Epidermal melanocyte (primary cell): ENCODE measurements at regions not wholly inside any gene's neighbourhood (a gene's known extent, or its start where the extent isn't known, plus 50 kb on each side); places are given as distances from the start of the nearest gene placed in this dataset.

Source experiments
- DNase-seq: peaks from one replicate; pipeline ENCODE4 v3.0.0; 2011; ENCODE audit warnings: low spot score; ENCODE audit not compliant: insufficient read length

DNA sequence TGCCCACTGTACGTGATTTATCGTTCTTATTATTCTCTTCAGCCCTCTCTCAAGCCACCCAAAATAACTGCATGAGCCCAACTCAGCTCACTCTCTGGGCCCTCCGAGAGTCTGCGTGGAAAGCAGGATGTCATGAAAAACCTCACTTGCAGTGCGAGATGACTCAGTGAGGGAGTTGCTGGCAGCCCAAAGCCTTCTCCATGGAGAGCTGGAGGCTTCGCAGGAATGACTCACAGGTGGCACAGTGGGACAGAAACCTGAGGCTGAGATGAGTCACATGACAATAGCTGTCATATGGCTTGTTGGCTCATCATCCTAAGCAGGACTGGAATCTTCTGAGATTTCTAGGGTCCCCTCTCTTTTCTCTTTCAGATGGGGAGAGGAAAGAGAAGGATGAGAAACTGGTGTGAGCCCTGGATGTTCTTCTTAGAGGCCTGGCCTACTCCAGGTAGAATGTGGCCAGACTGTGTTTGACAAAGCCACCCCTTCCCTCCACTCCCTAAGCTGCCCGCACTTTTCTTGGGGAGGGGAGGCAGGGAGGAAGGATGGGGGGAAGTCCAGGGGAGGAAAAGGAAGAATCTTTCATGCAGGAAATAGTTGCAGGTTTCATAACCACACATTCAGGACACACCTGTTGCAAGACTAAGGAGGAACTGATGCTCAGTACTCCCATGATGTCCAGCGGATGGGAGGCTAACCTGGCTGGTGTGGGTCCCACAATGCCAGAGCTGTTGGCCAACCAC, 160.6 kb upstream of the RPL38 start:
- no peak for DNase-seq

GRCh38 chr17:74043976-74044375, 159.5 kb upstream of the RPL38 start:
- no peak for DNase-seq

DNA sequence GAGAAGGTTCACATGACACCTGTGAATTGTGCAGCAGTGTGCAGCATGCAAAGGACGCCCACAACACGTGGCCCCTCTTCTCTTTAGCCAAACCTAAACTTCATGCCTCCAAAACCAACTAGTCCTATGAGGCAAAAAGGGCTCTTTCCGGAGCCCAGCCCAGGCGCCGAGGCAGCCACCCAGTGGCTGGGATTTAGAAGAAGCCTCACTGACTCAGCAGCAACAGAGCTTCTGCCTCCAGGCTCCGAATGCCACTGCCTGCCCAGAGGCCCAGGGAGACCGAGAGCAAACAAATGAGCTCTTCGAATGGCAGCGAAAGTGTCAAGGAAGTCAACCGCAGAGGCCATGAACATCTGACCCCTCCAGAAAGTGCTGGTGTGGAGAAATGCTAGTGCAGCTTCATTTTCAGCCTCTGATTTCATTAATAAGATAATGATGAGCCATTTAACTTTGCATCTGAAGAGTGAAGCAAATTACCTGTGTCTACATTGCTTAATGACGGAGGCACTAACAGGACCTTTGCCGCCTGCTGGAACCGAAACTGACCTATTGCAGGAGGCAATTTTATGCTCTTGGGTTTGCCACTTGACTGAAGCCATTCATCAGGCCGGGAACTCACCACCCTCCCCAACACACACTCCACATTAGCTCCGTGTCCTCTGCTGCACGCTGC, 157.7 kb upstream of the RPL38 start:
- no peak for DNase-seq

DNA sequence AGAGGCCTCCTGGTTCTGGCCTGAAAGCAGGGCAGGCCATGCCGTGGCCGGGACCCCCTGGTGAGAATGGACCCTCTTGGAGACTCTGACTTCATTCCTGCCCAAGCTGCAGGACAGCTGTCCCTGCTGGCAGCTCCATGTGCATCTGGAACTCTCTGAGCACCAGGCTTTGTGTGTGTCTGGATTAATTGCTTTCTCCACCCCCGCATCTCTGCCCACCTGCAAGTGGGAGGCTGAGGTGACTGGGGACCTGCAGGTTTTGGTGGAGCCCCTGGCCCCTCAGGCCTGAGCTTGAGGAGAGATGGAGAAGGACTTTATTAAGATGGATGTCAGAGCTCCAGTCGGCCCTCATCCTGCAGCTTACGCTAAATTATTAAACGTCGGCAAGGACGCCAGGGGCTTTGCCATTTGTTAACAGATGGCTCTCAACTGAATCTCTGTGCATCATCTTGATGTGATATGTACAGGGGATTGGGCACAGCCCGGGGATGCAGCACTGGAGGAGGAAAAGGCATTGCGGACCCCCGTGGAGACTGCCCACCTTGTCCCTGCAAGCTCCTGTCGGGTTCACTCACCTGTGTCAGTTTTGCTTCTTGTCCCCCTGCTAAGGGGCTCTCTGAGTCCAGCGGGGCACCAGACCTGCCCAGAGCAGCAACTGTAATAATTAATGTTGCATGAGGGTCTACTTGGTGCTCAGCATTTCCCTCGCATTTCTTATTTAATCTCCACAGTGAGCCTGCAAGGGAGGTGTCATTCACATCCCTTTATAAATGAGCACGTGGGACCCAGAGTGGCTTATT, 154.1 kb upstream of the RPL38 start:
- DNase-seq: no peak

- DNase-seq: no peak
These were observed 153.5 kb upstream of the RPL38 start for GRCh38 chr17:74049967-74050458.

DNA sequence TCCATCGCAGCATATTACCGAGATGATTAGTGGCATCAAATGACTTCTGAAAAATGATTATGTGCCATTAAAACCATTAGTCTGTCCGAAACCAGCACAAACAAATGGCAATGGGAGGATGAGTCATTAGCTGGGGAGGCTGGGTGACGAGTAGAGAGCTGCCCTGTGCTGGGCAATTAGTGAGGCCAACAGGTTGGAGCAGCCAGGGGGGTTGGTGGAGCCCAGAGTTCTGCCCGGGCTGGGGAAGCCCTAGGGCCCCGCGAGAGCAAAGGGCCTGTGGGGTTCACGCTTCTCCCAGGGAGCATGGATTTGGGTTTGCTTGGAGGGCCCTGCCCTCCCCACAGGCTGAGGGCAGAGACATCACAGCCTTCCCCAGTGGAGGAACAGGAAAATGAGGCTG, 152.1 kb upstream of the RPL38 start:
- DNase-seq: no peak

GRCh38 chr17:74052993-74053711, 150.3 kb upstream of the RPL38 start:
- no peak for DNase-seq

- DNase-seq: no peak
These were observed 149.8 kb upstream of the RPL38 start for GRCh38 chr17:74053712-74054078.

DNA sequence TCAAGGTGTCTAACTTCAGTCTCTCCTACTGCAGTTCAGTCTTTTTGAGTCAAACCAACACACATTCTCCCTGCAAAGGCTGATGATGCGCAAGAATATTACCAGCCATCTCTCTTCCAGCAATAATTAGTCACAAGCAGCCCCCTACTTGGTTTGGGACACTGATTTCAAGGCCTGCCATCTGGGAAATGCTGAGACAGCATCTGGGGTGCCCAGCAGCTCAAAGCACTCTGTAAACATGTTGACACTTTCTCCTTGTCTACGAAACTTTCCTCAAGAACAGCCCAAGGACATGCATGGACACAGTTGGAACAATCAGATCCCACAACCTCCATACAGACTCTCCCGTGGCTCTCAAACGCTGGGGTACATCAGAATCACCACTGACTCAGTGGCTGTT, 149.2 kb upstream of the RPL38 start:
- DNase-seq: no peak

DNA sequence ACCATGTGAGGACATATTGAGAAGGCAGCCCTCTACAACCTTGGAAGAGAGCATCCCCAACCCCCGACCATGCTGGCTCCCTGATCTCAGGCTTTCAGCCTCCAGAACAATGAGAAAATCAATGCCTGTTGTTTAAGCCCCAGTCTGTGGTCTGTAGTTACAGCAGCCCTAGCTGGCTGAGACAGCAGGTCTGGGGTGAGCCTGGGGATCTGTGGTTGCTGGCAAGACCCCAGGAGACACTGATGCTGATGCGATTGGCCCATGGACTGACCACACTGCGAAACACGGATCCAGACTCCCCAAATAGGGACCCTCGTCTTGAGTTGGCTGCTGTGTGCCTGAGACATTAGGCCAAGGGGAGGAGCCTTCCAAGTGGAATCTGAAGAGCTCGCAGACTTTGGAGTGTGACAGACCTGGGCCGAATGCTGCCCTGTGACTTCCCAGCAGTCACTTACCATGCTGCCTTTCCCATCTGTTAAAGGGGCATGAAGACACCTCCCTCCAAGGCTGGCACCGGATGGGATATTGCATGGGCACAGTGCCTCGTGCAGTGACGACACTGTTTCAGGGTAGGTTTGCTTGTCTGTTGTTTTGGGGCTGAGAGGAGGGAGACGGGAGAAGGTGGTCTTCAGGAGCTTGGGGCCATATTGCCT, 147.8 kb upstream of the RPL38 start:
- no peak for DNase-seq

DNA sequence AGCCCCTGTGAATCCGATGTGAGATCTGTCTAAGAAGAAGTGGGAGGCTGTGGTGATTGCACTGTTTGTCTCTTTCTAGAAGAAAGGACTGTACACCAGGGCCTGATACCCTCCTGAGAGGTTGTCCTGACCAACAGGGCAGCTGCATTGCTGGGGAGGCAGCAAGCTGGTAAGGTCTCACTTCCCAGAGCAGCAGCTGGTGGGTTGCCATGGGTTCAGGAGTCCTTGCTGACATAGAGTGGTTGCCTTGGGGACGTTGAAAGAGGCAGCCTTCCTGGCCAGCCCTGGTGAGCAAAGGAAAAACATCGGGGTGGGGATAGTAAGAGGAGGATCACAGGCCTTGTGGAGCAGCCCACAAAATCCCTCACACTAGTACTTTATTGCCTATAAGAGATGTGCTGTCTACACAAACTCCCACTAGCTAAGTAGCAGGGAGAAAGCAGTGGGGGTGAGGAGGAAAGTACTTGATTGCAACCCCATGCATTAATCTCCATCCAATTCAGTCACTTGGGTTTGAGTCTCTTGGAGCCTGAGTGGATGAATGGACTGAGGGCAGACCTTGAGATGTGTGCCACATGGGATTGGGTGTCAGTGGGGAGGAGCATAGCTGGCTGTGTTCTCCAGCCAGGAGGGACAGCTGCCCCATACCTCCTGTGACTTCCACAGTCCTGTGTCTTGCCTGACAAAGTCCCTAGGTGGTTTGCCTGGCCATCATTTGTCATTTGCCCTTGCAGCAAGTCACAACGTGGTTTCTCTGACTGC, 143.8 kb upstream of the RPL38 start:
- no peak for DNase-seq

GRCh38 chr17:74061758-74062157, 141.7 kb upstream of the RPL38 start:
- no peak for DNase-seq

DNA sequence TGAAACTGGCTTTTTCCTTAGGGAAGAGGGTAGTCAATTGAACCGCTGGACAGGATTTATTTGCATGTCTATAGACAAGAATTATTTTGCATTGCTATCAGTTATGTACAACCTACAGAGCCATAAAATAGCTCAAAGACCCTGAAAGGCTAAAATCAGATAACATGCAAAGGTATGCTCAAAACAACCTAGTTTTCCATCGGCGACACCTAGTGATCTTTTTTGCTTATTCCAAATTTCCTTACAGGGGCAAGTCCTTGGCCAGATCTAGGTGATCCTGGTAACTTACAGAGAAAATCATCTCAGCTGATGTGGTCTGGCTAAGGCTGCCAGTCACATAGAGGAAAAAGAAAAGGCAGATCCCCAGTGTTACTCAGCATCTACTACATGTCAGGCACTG, 141.2 kb upstream of the RPL38 start:
- no peak for DNase-seq

GRCh38 chr17:74063439-74063838, 140.0 kb upstream of the RPL38 start:
- DNase-seq: no peak

- no peak for DNase-seq
These were observed 133.1 kb upstream of the RPL38 start for GRCh38 chr17:74070374-74070773.

DNA sequence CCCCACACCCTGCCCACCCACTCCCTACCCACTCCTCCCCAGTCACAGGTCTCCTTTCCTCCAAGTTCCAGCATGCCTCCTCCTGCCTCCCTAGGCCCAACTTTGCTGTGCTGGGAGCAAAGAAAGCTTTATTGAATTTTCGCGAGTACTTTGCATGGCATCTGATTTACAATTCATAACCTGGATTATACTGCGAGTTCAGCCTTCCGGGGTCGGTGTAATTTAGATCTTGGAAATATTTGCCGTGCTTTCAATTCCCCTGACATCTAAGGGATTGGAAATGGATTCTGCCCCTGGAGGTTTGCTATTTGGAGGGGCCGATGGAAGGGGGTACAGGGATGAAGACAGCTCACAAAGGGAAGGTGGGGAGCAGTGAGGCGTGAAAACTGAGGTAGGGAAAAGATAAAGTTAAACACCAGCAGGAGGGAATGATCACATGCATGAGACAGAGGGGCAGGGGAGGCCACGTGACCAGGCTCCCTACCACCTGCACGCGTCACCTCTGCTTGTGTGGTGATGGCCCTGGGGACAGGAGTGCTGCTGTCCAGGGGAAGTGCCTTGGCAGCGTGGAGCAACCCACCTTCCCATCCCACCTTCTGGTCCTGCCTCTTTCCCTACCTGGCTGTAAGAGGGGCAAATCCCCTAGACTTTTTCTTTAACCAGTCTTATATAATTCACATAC, 132.3 kb upstream of the RPL38 start:
- DNase-seq: no peak

GRCh38 chr17:74072340-74072739, 131.1 kb upstream of the RPL38 start:
- DNase-seq: no peak

DNA sequence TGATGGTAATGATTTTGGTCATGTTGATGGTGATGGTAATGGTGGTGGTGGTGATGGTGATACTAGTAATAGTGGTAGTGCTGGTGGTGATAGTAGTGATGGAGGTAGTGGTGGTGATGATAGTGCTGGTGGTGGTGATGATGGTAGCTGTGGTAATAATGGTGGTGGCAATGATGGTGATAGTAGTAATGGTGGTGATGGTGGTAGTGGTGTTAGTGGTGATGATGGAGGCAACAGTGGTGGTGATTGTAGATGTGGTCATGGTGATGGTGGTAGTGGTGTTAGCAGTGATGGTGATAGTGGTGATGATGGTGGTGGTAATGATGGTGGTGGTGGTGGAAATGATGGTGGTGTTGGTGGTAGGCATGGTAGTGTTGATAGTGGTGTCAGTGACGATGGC, 127.0 kb upstream of the RPL38 start:
- DNase-seq: no peak

- DNase-seq: no peak
These were observed 126.2 kb upstream of the RPL38 start for GRCh38 chr17:74077231-74077630.
